Thyroid gland (tissue), 4 donors: ENCODE measurements at regions not wholly inside any gene's neighbourhood (a gene's known extent, or its start where the extent isn't known, plus 50 kb on each side); places are given as distances from the start of the nearest gene placed in this dataset.
"Not testable (repeated sequence)": the region's sequence is repeated elsewhere in the genome, so short reads cannot be mapped to it uniquely, and the experiment has no call there.

Source experiments
- DNase-seq, 2 donors: peaks; one replicate each; pipeline ENCODE4 v3.0.0-alpha.2; 2019
- H3K27ac ChIP-seq, 3 donors: fragments of 200-600 bp; sonication (generic); 1 replicate in 2 of 3; 2 replicates in 1 of 3; pipeline ENCODE4 v1.5.1; 2016 to 2019; ENCODE audit warnings: mild to moderate bottlenecking in 1 of 3, moderate library complexity in 1 of 3
- H3K27me3 ChIP-seq: fragments of 200-600 bp; sonication (generic); one replicate; pipeline ENCODE4 v1.5.1; 2019
- H3K36me3 ChIP-seq, 2 donors: fragments of 200-600 bp; sonication (generic); one replicate each; pipeline ENCODE4 v1.5.1; 2016 to 2019
- H3K4me1 ChIP-seq, 2 donors: fragments of 200-600 bp; sonication (generic); one replicate each; pipeline ENCODE4 v1.5.1; 2017 to 2019
- H3K4me3 ChIP-seq, 3 donors: fragments of 200-600 bp; sonication (generic); replicated peaks in 1 of 3; 1 replicate in 2 of 3; 2 replicates in 1 of 3; pipeline ENCODE4 v1.5.1; 2016; ENCODE audit warnings: mild to moderate bottlenecking in 1 of 3
- H3K9me3 ChIP-seq: fragments of 200-600 bp; sonication (generic); one replicate; pipeline ENCODE4 v1.5.1; 2017
- CTCF ChIP-seq, 6 experiments: fragments of 200-600 bp in 3 of 6; fragments of 450-650 bp in 3 of 6; sonication (generic) in 3 of 6; IDR thresholded peaks; one replicate each; pipeline ENCODE4 v1.5.1; 2016 to 2019; ENCODE audit warnings: antibody characterized with exemption in 6 of 6, mild to moderate bottlenecking in 2 of 6, inconsistent platforms in 1 of 6, moderate library complexity in 1 of 6
- POLR2A ChIP-seq, 2 donors: fragments of 450-650 bp; IDR thresholded peaks; one replicate each; pipeline ENCODE4 v1.6.1; 2017; ENCODE audit warnings: antibody characterized with exemption in 2 of 2, mild to moderate bottlenecking in 2 of 2, moderate library complexity in 1 of 2
- WGBS, 2 donors: methylation state at CpG; one replicate each; pipeline ENCODE4 v1.1.5; 2017; 5-methylcytosine and 5-hydroxymethylcytosine counted together
- intact Hi-C: fragments of 100-400 bp; cut with DNase I; formaldehyde crosslinking; loops from one replicate; pipeline ENCODE4 v1.15.1; 2023

DNA sequence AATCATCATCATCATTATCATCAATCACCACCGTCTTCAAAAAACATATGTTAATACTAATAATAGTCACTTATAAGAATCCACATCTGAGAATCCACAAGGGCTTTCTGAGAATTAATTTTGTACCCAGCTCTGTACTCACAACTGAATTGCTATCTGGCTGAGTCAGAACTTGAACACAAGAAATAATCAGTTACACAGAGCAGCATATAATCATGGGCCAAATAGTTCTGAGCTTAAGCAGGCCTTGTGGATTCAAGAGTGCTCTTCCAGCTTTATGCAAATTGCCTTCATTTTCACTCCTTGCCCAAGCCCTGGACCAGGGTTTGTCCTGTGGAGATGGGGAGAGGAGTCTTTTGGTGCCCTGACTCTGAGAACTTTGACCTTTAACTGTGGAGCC, 304.5 kb downstream of the ZNF248 start:
- no peaks in the 10 kb centered on the region for H3K27me3 ChIP-seq
- H3K36me3 ChIP-seq = no peaks in the 10 kb centered on the region
- H3K4me1 ChIP-seq = no peaks in the 10 kb centered on the region
- H3K27ac ChIP-seq = no peak overlapping the region
- no peaks in the 10 kb centered on the region for H3K9me3 ChIP-seq
- 84 to 93% methylated on average over 1 of the region's 1 CpG for WGBS, 2 donors
- no peak overlapping the region for H3K4me3 ChIP-seq
- TF ChIP-seq POLR2A (IDR thresholded peaks at IDR 0.05) = no peak
- no peak for TF ChIP-seq CTCF (IDR thresholded peaks at IDR 0.05)
- intact Hi-C loops = no loop called here
- DNase-seq = no peak

DNA sequence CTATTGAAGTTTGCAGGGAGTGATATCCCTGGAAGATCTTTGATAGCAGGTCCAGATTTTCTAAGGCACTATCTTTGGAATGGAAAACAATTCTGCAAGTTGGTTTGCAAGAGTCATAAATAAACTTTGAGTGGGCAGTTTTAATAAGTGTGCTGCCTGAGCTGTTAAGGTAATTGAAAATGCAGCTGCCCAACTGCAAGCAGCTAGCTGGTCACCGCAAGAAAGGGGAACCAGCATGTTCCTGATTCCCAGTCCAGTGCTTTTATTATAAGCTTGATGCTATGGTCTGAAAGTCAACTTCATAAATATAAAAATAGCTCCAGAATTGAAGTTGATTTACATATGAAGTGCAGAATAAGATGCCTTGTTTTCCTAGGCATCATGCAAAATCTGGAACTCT, 308.4 kb downstream of the ZNF248 start:
- Histone ChIP-seq H3K27me3 (no peaks in the 10 kb centered on the region), H3K4me1 (no peaks in the 10 kb centered on the region), H3K36me3 (no peaks in the 10 kb centered on the region), H3K9me3 (no peaks in the 10 kb centered on the region), H3K4me3 (no peak overlapping the region), H3K27ac (no peak overlapping the region)
- intact Hi-C loops = no loop called here
- WGBS, 2 donors = 82 to 97% methylated on average over 1 of the region's 1 CpG
- no peak for TF ChIP-seq POLR2A (IDR thresholded peaks at IDR 0.05)
- no peak for TF ChIP-seq CTCF (IDR thresholded peaks at IDR 0.05)
- DNase-seq = no peak

DNA sequence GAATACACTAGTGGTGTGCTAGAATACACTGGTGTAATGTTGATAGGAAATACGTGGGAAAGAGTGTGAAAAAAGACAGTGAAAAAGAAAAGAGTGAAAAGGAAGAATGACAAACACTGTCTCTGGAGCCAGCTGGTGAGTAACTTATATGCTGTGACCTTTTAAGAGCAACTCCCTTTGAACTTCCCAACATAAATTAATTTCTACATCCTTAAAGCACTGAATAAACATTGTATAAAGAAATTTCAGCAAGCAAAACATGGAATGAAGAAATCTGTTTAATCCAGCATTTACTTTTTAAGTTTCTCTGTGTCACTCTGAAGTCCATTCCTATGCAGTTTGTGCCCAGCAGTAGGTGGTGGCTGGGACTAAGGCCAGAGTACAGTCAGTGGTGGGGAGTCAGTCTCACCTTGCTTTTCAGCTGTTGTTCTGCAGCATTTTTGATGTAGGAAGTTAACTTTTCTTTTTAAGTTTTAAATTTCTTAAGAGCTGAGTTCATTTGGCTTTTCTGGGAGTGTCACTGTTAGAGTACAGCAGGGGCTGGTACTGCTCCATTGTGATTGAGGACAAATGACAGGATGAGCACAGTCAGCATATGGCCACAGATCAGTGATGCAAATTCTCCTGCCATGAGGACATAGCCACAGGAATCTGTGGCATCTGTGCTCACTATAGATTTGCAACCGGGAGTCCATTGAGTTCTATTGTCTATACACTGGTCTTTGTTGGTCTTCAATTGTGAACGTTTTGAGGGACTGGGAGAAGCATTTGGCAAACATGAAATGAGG, 321.8 kb downstream of the ZNF248 start:
- no peaks in the 10 kb centered on the region for H3K36me3 ChIP-seq

DNA sequence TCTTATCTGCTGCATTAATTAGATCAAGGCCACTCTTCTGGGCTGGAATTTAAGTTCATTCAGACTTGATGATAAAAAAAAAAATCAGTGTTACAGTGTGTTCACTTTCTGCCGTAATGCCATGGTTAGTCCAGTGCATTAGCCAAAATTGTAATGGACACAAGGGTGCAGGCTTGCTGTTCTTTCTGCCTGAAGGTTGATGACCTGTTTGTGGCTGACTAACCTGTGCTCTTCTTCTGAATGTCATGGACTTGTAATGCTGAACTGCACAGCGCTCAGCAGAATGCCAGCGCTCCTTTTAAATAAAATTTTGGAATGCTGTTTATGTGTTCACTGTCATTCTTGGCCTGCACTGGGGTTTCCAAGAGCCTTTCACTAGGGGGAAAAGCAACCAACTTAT, 323.2 kb downstream of the ZNF248 start:
- no peaks in the 10 kb centered on the region for H3K36me3 ChIP-seq
- DNase-seq = no peak
- H3K4me3 ChIP-seq = no peak overlapping the region
- TF ChIP-seq POLR2A (IDR thresholded peaks at IDR 0.05) (no peak), CTCF (IDR thresholded peaks at IDR 0.05) (no peak)
- WGBS, 2 donors = 88 to 94% methylated on average over 3 of the region's 3 CpGs
- H3K9me3 ChIP-seq = no peaks in the 10 kb centered on the region
- no peaks in the 10 kb centered on the region for H3K27me3 ChIP-seq
- H3K4me1 ChIP-seq = no peaks in the 10 kb centered on the region
- intact Hi-C loops = no loop called here
- no peak overlapping the region for H3K27ac ChIP-seq

More for the DNA sequence above, 321.8 kb downstream of the ZNF248 start:
- Histone ChIP-seq H3K27ac (no peak overlapping the region), H3K4me3 (no peak overlapping the region), H3K4me1 (no peaks in the 10 kb centered on the region), H3K9me3 (no peaks in the 10 kb centered on the region), H3K27me3 (no peaks in the 10 kb centered on the region)
- no peak for TF ChIP-seq CTCF (IDR thresholded peaks at IDR 0.05)
- TF ChIP-seq POLR2A (IDR thresholded peaks at IDR 0.05) = no peak
- intact Hi-C loops = no loop called here
- no peak for DNase-seq
- 44 to 47% methylated on average over 3 of the region's 3 CpGs for WGBS, 2 donors

GRCh38 chr10:37525410-37525809, 332.0 kb downstream of the ZNF248 start:
- H3K27ac ChIP-seq, DNase-seq, H3K36me3 ChIP-seq, H3K27me3 ChIP-seq, H3K4me3 ChIP-seq, intact Hi-C loops, H3K4me1 ChIP-seq, H3K9me3 ChIP-seq: not testable (repeated sequence)
- 24 to 34% methylated on average over 2 of the region's 2 CpGs for WGBS, 2 donors
